OCI-LY1 (cell line): ENCODE measurements at regions not wholly inside any gene's neighbourhood (a gene's known extent, or its start where the extent isn't known, plus 50 kb on each side); places are given as distances from the start of the nearest gene placed in this dataset.

ENCODE experiments used
- EZH2 ChIP-seq: fragments of 200-600 bp; sonication (generic), shearing (Covaris generic); IDR thresholded peaks from 2 replicates; pipeline ENCODE4 v1.8.0; 2017; ENCODE audit warnings: borderline replicate concordance, mixed run types, mild to moderate bottlenecking, antibody characterized with exemption, low read length, moderate library complexity, mixed read lengths
- TF ChIP-seq, protein P1 (sequence below): fragments of 200-600 bp; sonication (generic), shearing (Covaris generic); IDR thresholded peaks from 2 replicates; pipeline ENCODE4 v1.5.1; 2017; ENCODE audit warnings: mild to moderate bottlenecking, antibody characterized with exemption, low read length, moderate library complexity, mixed read lengths

DNA sequence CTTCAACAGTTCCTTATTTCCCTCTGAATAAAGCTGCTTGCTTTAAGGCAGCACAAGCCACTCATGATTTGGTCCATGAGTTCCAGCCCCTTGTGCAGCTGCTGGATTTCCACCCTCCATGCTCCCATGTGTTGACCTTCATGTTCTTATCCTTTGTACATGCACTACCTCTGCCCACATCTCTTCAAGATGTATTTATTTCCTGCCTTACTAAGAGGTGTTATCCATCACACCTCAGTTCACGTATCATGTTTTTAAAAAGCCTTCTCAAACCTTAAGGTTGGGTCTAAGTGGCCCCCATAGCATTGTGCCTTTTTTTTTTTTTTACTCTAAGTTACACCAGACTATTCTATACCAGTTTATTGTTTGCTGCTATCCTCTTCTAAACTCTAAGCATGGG lies 107.7 kb downstream of the SIPA1L2 start:
- TF ChIP-seq, protein P1, sequence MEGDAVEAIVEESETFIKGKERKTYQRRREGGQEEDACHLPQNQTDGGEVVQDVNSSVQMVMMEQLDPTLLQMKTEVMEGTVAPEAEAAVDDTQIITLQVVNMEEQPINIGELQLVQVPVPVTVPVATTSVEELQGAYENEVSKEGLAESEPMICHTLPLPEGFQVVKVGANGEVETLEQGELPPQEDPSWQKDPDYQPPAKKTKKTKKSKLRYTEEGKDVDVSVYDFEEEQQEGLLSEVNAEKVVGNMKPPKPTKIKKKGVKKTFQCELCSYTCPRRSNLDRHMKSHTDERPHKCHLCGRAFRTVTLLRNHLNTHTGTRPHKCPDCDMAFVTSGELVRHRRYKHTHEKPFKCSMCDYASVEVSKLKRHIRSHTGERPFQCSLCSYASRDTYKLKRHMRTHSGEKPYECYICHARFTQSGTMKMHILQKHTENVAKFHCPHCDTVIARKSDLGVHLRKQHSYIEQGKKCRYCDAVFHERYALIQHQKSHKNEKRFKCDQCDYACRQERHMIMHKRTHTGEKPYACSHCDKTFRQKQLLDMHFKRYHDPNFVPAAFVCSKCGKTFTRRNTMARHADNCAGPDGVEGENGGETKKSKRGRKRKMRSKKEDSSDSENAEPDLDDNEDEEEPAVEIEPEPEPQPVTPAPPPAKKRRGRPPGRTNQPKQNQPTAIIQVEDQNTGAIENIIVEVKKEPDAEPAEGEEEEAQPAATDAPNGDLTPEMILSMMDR, result no peak
- no peak for TF ChIP-seq EZH2
